Testis (tissue), 2 donors: ENCODE measurements at regions not wholly inside any gene's neighbourhood (a gene's known extent, or its start where the extent isn't known, plus 50 kb on each side); places are given as distances from the start of the nearest gene placed in this dataset.

Experiments
- POLR2A ChIP-seq: fragments of 450-650 bp; IDR thresholded peaks from one replicate; pipeline ENCODE4 v1.6.1; 2017; ENCODE audit warnings: antibody characterized with exemption, mild to moderate bottlenecking, moderate library complexity
- TF ChIP-seq, protein P1 (sequence below), 3 experiments: fragments of 450-650 bp in 2 of 3; fragments of 200-600 bp in 1 of 3; sonication (generic) in 1 of 3; IDR thresholded peaks; one replicate each; pipeline ENCODE4 v1.5.1; 2016 to 2019; ENCODE audit warnings: antibody characterized with exemption in 3 of 3, mild to moderate bottlenecking in 2 of 3, moderate library complexity in 1 of 3

- TF ChIP-seq, protein P1, sequence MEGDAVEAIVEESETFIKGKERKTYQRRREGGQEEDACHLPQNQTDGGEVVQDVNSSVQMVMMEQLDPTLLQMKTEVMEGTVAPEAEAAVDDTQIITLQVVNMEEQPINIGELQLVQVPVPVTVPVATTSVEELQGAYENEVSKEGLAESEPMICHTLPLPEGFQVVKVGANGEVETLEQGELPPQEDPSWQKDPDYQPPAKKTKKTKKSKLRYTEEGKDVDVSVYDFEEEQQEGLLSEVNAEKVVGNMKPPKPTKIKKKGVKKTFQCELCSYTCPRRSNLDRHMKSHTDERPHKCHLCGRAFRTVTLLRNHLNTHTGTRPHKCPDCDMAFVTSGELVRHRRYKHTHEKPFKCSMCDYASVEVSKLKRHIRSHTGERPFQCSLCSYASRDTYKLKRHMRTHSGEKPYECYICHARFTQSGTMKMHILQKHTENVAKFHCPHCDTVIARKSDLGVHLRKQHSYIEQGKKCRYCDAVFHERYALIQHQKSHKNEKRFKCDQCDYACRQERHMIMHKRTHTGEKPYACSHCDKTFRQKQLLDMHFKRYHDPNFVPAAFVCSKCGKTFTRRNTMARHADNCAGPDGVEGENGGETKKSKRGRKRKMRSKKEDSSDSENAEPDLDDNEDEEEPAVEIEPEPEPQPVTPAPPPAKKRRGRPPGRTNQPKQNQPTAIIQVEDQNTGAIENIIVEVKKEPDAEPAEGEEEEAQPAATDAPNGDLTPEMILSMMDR (IDR thresholded peaks at IDR 0.05) = no peak
- no peak for TF ChIP-seq POLR2A
Observed at GRCh38 chr16:47881574-47881973, 274.2 kb downstream of the ABCC12 start.
